Fibroblast of villous mesenchyme (primary cell): ENCODE measurements at regions not wholly inside any gene's neighbourhood (a gene's known extent, or its start where the extent isn't known, plus 50 kb on each side); places are given as distances from the start of the nearest gene placed in this dataset.

ENCODE experiments used
- DNase-seq: peaks from one replicate; pipeline ENCODE4 v3.0.0-alpha.2; 2010; ENCODE audit warnings: low read depth
- H3K4me3 ChIP-seq: 2 replicates; pipeline ENCODE4 v1.5.1; 2011; ENCODE audit warnings: low read depth, mild to moderate bottlenecking, low read length
- TF ChIP-seq, protein P1 (sequence below): IDR thresholded peaks from 2 replicates; pipeline ENCODE4 v1.5.1; 2012; ENCODE audit warnings: low read depth, mild to moderate bottlenecking, low read length; ENCODE audit not compliant: insufficient read depth

- TF ChIP-seq, protein P1, sequence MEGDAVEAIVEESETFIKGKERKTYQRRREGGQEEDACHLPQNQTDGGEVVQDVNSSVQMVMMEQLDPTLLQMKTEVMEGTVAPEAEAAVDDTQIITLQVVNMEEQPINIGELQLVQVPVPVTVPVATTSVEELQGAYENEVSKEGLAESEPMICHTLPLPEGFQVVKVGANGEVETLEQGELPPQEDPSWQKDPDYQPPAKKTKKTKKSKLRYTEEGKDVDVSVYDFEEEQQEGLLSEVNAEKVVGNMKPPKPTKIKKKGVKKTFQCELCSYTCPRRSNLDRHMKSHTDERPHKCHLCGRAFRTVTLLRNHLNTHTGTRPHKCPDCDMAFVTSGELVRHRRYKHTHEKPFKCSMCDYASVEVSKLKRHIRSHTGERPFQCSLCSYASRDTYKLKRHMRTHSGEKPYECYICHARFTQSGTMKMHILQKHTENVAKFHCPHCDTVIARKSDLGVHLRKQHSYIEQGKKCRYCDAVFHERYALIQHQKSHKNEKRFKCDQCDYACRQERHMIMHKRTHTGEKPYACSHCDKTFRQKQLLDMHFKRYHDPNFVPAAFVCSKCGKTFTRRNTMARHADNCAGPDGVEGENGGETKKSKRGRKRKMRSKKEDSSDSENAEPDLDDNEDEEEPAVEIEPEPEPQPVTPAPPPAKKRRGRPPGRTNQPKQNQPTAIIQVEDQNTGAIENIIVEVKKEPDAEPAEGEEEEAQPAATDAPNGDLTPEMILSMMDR = no peak
Measured at GRCh38 chr2:38174646-38175423, 98.9 kb upstream of the CYP1B1 start.

GRCh38 chr2:38174131-38174530 is 98.2 kb upstream of the CYP1B1 start:
- DNase-seq = no peak
- TF ChIP-seq, protein P1 = no peak
- H3K4me3 ChIP-seq = no peak overlapping the region

More at GRCh38 chr2:38174646-38175423, 98.9 kb upstream of the CYP1B1 start:
- DNase-seq = peak; percentile 93
- H3K4me3 ChIP-seq = no peak overlapping the region

- TF ChIP-seq, protein P1 = no peak
- H3K4me3 ChIP-seq = no peak overlapping the region
- DNase-seq = no peak
Measured at GRCh38 chr2:38173683-38174082, 97.7 kb upstream of the CYP1B1 start.

GRCh38 chr2:38171208-38171855 is 95.4 kb upstream of the CYP1B1 start:
- DNase-seq = no peak
- no peak overlapping the region for H3K4me3 ChIP-seq
- TF ChIP-seq, protein P1 = no peak

GRCh38 chr2:38170733-38171132 is 94.8 kb upstream of the CYP1B1 start:
- DNase-seq = no peak
- TF ChIP-seq, protein P1 = no peak

DNA sequence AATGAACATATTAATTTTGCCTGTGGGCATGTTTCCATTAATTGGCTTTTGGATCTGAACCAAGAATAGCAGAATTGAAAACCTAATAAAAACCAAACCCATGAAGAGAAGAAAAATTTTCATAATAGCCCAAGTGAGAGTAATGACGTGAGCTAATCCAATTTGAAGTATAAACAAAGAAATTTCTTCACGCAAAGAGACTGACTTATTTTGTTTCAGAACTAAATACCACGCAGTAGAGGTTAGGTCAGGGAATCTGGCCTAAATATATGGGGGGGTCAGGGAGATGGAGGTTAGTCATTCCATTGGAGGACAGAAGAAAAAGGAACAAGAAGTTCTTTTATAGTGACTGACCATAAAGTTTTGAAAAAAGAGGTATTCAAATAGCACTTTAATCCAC is 94.1 kb upstream of the CYP1B1 start:
- TF ChIP-seq, protein P1 = no peak
- H3K4me3 ChIP-seq = no peak overlapping the region
- DNase-seq = peak; percentile 86

More at GRCh38 chr2:38170733-38171132, 94.8 kb upstream of the CYP1B1 start:
- no peak overlapping the region for H3K4me3 ChIP-seq
